ENCODE measurements at regions not wholly inside any gene's neighbourhood (a gene's known extent, or its start where the extent isn't known, plus 50 kb on each side); places are given as distances from the start of the nearest gene placed in this dataset.

DNA sequence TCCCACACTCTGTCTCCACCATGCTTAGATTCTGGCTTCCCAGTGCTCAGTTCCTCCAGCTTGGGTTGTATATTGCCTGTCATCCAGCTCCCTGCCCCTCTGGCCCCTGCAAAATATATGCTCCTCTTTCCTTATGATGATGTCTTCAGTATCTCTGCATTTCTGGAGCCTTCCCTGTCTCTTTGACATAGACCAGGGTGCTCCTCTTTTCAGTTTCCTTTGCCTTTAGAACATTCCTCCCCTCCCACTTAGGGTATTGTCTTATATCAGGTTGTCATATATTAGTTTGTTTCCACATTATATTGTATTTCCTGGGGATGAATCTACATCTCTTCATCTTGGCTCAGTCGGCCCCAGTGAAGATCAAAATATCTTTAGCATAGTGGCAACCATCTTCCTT is 526.4 kb downstream of the MID1IP1 start:
- H3K4me1 ChIP-seq (ENCODE audit: control insufficient read depth, extremely low read depth, insufficient read depth, low read length): no peaks in the 10 kb centered on the region
- no peak for DNase-seq (ENCODE audit: low read depth, low spot score)
- H3K9me3 ChIP-seq (ENCODE audit: control insufficient read depth, low read depth, low read length): no peaks in the 10 kb centered on the region
- no peaks in the 10 kb centered on the region for H3K36me3 ChIP-seq (ENCODE audit: control insufficient read depth in 2 of 2, extremely low read depth in 1 of 2, insufficient read depth in 2 of 2, low read length in 2 of 2)
- no peak overlapping the region for H3K4me3 ChIP-seq (ENCODE audit: control insufficient read depth in 2 of 3, extremely low read depth in 1 of 3, insufficient read depth in 2 of 3, low read depth in 1 of 3, low read length in 3 of 3)
- dilution Hi-C loops (cut with MboI; ENCODE audit: extremely low pct_ligation_motif_present, low sequenced_read_pairs): no loop called here
- no peaks in the 10 kb centered on the region for H3K27me3 ChIP-seq (ENCODE audit: control insufficient read depth, extremely low read depth, insufficient read depth, low read length)
- no peak overlapping the region for H3K27ac ChIP-seq (ENCODE audit: control insufficient read depth, insufficient read depth, low read length)
- no peak for FAIRE-seq
- no peak for TF ChIP-seq EZH2 (IDR thresholded peaks at IDR 0.05; ENCODE audit: low read length)
- TF ChIP-seq, protein P1, sequence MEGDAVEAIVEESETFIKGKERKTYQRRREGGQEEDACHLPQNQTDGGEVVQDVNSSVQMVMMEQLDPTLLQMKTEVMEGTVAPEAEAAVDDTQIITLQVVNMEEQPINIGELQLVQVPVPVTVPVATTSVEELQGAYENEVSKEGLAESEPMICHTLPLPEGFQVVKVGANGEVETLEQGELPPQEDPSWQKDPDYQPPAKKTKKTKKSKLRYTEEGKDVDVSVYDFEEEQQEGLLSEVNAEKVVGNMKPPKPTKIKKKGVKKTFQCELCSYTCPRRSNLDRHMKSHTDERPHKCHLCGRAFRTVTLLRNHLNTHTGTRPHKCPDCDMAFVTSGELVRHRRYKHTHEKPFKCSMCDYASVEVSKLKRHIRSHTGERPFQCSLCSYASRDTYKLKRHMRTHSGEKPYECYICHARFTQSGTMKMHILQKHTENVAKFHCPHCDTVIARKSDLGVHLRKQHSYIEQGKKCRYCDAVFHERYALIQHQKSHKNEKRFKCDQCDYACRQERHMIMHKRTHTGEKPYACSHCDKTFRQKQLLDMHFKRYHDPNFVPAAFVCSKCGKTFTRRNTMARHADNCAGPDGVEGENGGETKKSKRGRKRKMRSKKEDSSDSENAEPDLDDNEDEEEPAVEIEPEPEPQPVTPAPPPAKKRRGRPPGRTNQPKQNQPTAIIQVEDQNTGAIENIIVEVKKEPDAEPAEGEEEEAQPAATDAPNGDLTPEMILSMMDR (optimal IDR thresholded peaks at IDR 0.05 in 1 of 3, IDR thresholded peaks at IDR 0.05 in 1 of 3, conservative IDR thresholded peaks at IDR 0.05 in 1 of 3; ENCODE audit: extremely low read depth in 1 of 3, insufficient read depth in 2 of 3, low read length in 3 of 3): no peak
- H3K79me2 ChIP-seq (ENCODE audit: control insufficient read depth, insufficient read depth, low read length): no peaks in the 10 kb centered on the region
- H2AFZ ChIP-seq (ENCODE audit: control insufficient read depth, low read length): no peak overlapping the region
- no peaks in the 10 kb centered on the region for H3K9me1 ChIP-seq (ENCODE audit: control insufficient read depth, extremely low read depth, insufficient read depth, low read length)
- no peak overlapping the region for H3K4me2 ChIP-seq (ENCODE audit: control insufficient read depth, extremely low read depth, insufficient read depth, low read depth, low read length)
- no peak overlapping the region for H3K9ac ChIP-seq (ENCODE audit: control insufficient read depth, extremely low read depth, insufficient read depth, low read length)
- H4K20me1 ChIP-seq (ENCODE audit: control insufficient read depth, extremely low read depth, insufficient read depth, low read length): no peaks in the 10 kb centered on the region

DNA sequence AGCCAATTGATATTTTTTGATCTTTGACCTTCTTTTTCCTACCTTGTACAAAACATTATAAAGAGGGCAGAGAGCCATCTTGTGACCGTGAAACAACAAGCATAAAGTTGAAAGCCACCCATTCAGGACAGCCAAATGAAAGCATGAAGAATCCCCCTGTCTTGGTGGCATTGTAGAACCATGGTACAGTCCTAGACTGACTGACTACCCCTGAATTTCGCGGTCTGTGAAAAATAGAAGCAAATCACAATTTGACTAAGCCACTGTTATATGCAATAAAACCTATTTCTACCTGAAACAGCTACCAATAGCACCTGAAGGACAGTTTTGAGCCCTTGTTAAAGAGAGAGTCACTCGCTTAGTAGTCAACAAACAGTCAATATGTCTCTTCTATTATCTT is 527.4 kb downstream of the MID1IP1 start:
- no peaks in the 10 kb centered on the region for H3K4me1 ChIP-seq (ENCODE audit: control insufficient read depth, extremely low read depth, insufficient read depth, low read length)
- no peak for FAIRE-seq
- H3K4me2 ChIP-seq (ENCODE audit: control insufficient read depth, extremely low read depth, insufficient read depth, low read depth, low read length): no peak overlapping the region
- H4K20me1 ChIP-seq (ENCODE audit: control insufficient read depth, extremely low read depth, insufficient read depth, low read length): no peaks in the 10 kb centered on the region
- no peak overlapping the region for H3K27ac ChIP-seq (ENCODE audit: control insufficient read depth, insufficient read depth, low read length)
- no peaks in the 10 kb centered on the region for H3K36me3 ChIP-seq (ENCODE audit: control insufficient read depth in 2 of 2, extremely low read depth in 1 of 2, insufficient read depth in 2 of 2, low read length in 2 of 2)
- dilution Hi-C loops (cut with MboI; ENCODE audit: extremely low pct_ligation_motif_present, low sequenced_read_pairs): no loop called here
- H3K27me3 ChIP-seq (ENCODE audit: control insufficient read depth, extremely low read depth, insufficient read depth, low read length): no peaks in the 10 kb centered on the region
- no peak overlapping the region for H3K9ac ChIP-seq (ENCODE audit: control insufficient read depth, extremely low read depth, insufficient read depth, low read length)
- no peak overlapping the region for H3K4me3 ChIP-seq (ENCODE audit: control insufficient read depth in 2 of 3, extremely low read depth in 1 of 3, insufficient read depth in 2 of 3, low read depth in 1 of 3, low read length in 3 of 3)
- no peaks in the 10 kb centered on the region for H3K79me2 ChIP-seq (ENCODE audit: control insufficient read depth, insufficient read depth, low read length)
- no peak for TF ChIP-seq EZH2 (IDR thresholded peaks at IDR 0.05; ENCODE audit: low read length)
- TF ChIP-seq, protein P1 (optimal IDR thresholded peaks at IDR 0.05 in 1 of 3, IDR thresholded peaks at IDR 0.05 in 1 of 3, conservative IDR thresholded peaks at IDR 0.05 in 1 of 3; ENCODE audit: extremely low read depth in 1 of 3, insufficient read depth in 2 of 3, low read length in 3 of 3): no peak
- no peak overlapping the region for H2AFZ ChIP-seq (ENCODE audit: control insufficient read depth, low read length)
- no peak for DNase-seq (ENCODE audit: low read depth, low spot score)
- H3K9me3 ChIP-seq (ENCODE audit: control insufficient read depth, low read depth, low read length): no peaks in the 10 kb centered on the region
- no peaks in the 10 kb centered on the region for H3K9me1 ChIP-seq (ENCODE audit: control insufficient read depth, extremely low read depth, insufficient read depth, low read length)

Measured in keratinocyte (primary cell).